ENCODE measurements at regions not wholly inside any gene's neighbourhood (a gene's known extent, or its start where the extent isn't known, plus 50 kb on each side); places are given as distances from the start of the nearest gene placed in this dataset.

GRCh38 chr14:51789596-51789995 lies 70.8 kb upstream of the GNG2 start:
- H3K79me2 ChIP-seq (ENCODE audit: insufficient read depth, low read length), result no peaks in the 10 kb centered on the region
- TF ChIP-seq, protein P1, sequence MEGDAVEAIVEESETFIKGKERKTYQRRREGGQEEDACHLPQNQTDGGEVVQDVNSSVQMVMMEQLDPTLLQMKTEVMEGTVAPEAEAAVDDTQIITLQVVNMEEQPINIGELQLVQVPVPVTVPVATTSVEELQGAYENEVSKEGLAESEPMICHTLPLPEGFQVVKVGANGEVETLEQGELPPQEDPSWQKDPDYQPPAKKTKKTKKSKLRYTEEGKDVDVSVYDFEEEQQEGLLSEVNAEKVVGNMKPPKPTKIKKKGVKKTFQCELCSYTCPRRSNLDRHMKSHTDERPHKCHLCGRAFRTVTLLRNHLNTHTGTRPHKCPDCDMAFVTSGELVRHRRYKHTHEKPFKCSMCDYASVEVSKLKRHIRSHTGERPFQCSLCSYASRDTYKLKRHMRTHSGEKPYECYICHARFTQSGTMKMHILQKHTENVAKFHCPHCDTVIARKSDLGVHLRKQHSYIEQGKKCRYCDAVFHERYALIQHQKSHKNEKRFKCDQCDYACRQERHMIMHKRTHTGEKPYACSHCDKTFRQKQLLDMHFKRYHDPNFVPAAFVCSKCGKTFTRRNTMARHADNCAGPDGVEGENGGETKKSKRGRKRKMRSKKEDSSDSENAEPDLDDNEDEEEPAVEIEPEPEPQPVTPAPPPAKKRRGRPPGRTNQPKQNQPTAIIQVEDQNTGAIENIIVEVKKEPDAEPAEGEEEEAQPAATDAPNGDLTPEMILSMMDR (IDR thresholded peaks at IDR 0.05; ENCODE audit: extremely low read depth, low read depth, low read length), result no peak
- H3K4me1 ChIP-seq (ENCODE audit: insufficient read depth, low read length), result no peaks in the 10 kb centered on the region
- no peak for DNase-seq (ENCODE audit: insufficient read length, low spot score, missing footprints)
- H3K27ac ChIP-seq (ENCODE audit: low read depth, low read length), result no peak overlapping the region
- peaks cover 6% of the 10 kb centered on the region for H3K9me3 ChIP-seq (ENCODE audit: low read depth, low read length)
- H3K36me3 ChIP-seq (ENCODE audit: insufficient read depth, low read length), result no peaks in the 10 kb centered on the region
- H3K4me2 ChIP-seq (ENCODE audit: insufficient read depth, low read length), result no peak overlapping the region
- H3K4me3 ChIP-seq (ENCODE audit: insufficient read depth, low read length), result no peak overlapping the region
- H2AFZ ChIP-seq (ENCODE audit: low read length), result no peak overlapping the region
- no peaks in the 10 kb centered on the region for H4K20me1 ChIP-seq (ENCODE audit: insufficient read depth, low read length)
- H3K27me3 ChIP-seq (ENCODE audit: insufficient read depth, low read length), result peaks cover 14% of the 10 kb centered on the region

DNA sequence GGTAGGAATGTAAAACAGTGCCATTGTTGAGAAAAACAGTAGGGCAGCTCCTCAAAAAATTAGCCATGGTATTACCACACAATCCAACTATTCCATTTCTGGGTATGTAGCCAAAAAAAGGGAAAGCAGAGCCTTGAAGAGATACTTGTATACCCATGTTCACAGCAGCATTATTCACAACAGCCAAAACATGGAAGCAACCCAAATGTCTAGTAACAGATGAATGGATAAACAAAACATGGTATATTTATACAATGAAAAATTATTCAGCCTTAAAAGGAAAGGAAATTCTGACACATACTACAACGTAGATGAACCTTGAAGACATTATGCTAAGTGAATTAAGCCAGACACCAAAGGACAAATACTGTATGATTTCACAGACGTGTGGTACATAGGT lies 67.6 kb upstream of the GNG2 start:
- H3K27me3 ChIP-seq (ENCODE audit: insufficient read depth, low read length), result peaks cover 12% of the 10 kb centered on the region
- TF ChIP-seq, protein P1 (IDR thresholded peaks at IDR 0.05; ENCODE audit: extremely low read depth, low read depth, low read length), result no peak
- no peak for DNase-seq (ENCODE audit: insufficient read length, low spot score, missing footprints)
- H3K27ac ChIP-seq (ENCODE audit: low read depth, low read length), result no peak overlapping the region
- no peaks in the 10 kb centered on the region for H3K9me3 ChIP-seq (ENCODE audit: low read depth, low read length)
- no peaks in the 10 kb centered on the region for H4K20me1 ChIP-seq (ENCODE audit: insufficient read depth, low read length)
- no peaks in the 10 kb centered on the region for H3K79me2 ChIP-seq (ENCODE audit: insufficient read depth, low read length)
- H3K4me2 ChIP-seq (ENCODE audit: insufficient read depth, low read length), result no peak overlapping the region
- no peaks in the 10 kb centered on the region for H3K4me1 ChIP-seq (ENCODE audit: insufficient read depth, low read length)
- H2AFZ ChIP-seq (ENCODE audit: low read length), result no peak overlapping the region
- no peak overlapping the region for H3K4me3 ChIP-seq (ENCODE audit: insufficient read depth, low read length)
- H3K36me3 ChIP-seq (ENCODE audit: insufficient read depth, low read length), result no peaks in the 10 kb centered on the region

- DNase-seq (ENCODE audit: insufficient read length, low spot score, missing footprints), result no peak
- TF ChIP-seq, protein P1 (IDR thresholded peaks at IDR 0.05; ENCODE audit: extremely low read depth, low read depth, low read length), result no peak
- Histone ChIP-seq H3K79me2 (ENCODE audit: insufficient read depth, low read length) (no peaks in the 10 kb centered on the region), H4K20me1 (ENCODE audit: insufficient read depth, low read length) (no peaks in the 10 kb centered on the region), H3K4me3 (ENCODE audit: insufficient read depth, low read length) (no peak overlapping the region), H3K4me1 (ENCODE audit: insufficient read depth, low read length) (no peaks in the 10 kb centered on the region), H3K27me3 (ENCODE audit: insufficient read depth, low read length) (peaks cover 14% of the 10 kb centered on the region), H3K9me3 (ENCODE audit: low read depth, low read length) (no peaks in the 10 kb centered on the region), H3K4me2 (ENCODE audit: insufficient read depth, low read length) (no peak overlapping the region), H3K36me3 (ENCODE audit: insufficient read depth, low read length) (no peaks in the 10 kb centered on the region), H2AFZ (ENCODE audit: low read length) (no peak overlapping the region), H3K27ac (ENCODE audit: low read depth, low read length) (no peak overlapping the region)
Measured at GRCh38 chr14:51805541-51805940, 54.9 kb upstream of the GNG2 start.

- H3K27ac ChIP-seq (ENCODE audit: low read depth, low read length), result no peak overlapping the region
- H3K4me1 ChIP-seq (ENCODE audit: insufficient read depth, low read length), result no peaks in the 10 kb centered on the region
- H3K27me3 ChIP-seq (ENCODE audit: insufficient read depth, low read length), result peaks cover 14% of the 10 kb centered on the region
- H4K20me1 ChIP-seq (ENCODE audit: insufficient read depth, low read length), result no peaks in the 10 kb centered on the region
- DNase-seq (ENCODE audit: insufficient read length, low spot score, missing footprints), result no peak
- TF ChIP-seq, protein P1 (IDR thresholded peaks at IDR 0.05; ENCODE audit: extremely low read depth, low read depth, low read length), result no peak
- H3K9me3 ChIP-seq (ENCODE audit: low read depth, low read length), result no peaks in the 10 kb centered on the region
- no peak overlapping the region for H3K4me2 ChIP-seq (ENCODE audit: insufficient read depth, low read length)
- H2AFZ ChIP-seq (ENCODE audit: low read length), result no peak overlapping the region
- no peaks in the 10 kb centered on the region for H3K79me2 ChIP-seq (ENCODE audit: insufficient read depth, low read length)
- no peak overlapping the region for H3K4me3 ChIP-seq (ENCODE audit: insufficient read depth, low read length)
- no peaks in the 10 kb centered on the region for H3K36me3 ChIP-seq (ENCODE audit: insufficient read depth, low read length)
Measured at GRCh38 chr14:51806026-51807023, 54.1 kb upstream of the GNG2 start.

Data from osteoblast (primary cell).